PC-9 (cell line): ENCODE measurements at regions not wholly inside any gene's neighbourhood (a gene's known extent, or its start where the extent isn't known, plus 50 kb on each side); places are given as distances from the start of the nearest gene placed in this dataset.
A peak's percentile ranks its signal among the peaks of the same experiment; 100 is the strongest.

ENCODE experiments used
- BruUV-seq: library from RNA; stranded (reverse); fragments of 400-500 nt; replicated peaks from 2 replicates; lab custom pipeline; 2021; lab: Mats Ljungman, UMichigan
- CTCF ChIA-PET: fragments of 300-600 bp; sonication (Branson Sonifier 250); formaldehyde crosslinking; loops from one replicate; lab custom pipeline; 2022; ENCODE audit warnings: antibody characterized with exemption; lab: Charles Lee
- POLR2A ChIA-PET: fragments of 300-600 bp; sonication (Branson Sonifier 250); formaldehyde crosslinking; loops from one replicate; lab custom pipeline; 2022; ENCODE audit warnings: antibody characterized with exemption; ENCODE audit not compliant: unreplicated experiment; lab: Charles Lee
- DNase-seq, 2 experiments: peaks; one replicate each; pipeline versions ENCODE4 v3.0.0 to v3.0.0-alpha.2; 2015 to 2022; ENCODE audit warnings: mixed read lengths in 1 of 2
- H2AFZ ChIP-seq: fragments of 200-600 bp; sonication (generic); 2 replicates; pipeline ENCODE4 v1.8.1; 2017; ENCODE audit warnings: antibody characterized with exemption
- H3F3A ChIP-seq: fragments of 200-600 bp; sonication (generic); 2 replicates; pipeline ENCODE4 v1.8.1; 2017; ENCODE audit warnings: antibody characterized with exemption, mild to moderate bottlenecking, low read depth; ENCODE audit not compliant: insufficient read depth
- H3K27ac ChIP-seq: fragments of 200-600 bp; sonication (generic); 2 replicates; pipeline ENCODE4 v1.6.1; 2016; ENCODE audit warnings: mixed run types
- H3K27me3 ChIP-seq: fragments of 200-600 bp; sonication (generic); 2 replicates; pipeline ENCODE4 v1.6.1; 2016; ENCODE audit warnings: low read depth, mixed run types; ENCODE audit not compliant: insufficient read depth
- H3K36me3 ChIP-seq: fragments of 200-600 bp; sonication (generic); 2 replicates; pipeline ENCODE4 v1.6.1; 2016; ENCODE audit warnings: low read depth, mixed run types
- H3K4me1 ChIP-seq: fragments of 200-600 bp; sonication (generic); replicated peaks from 2 replicates; pipeline ENCODE4 v1.6.1; 2016; ENCODE audit warnings: mixed run types; ENCODE audit not compliant: insufficient read depth
- H3K4me2 ChIP-seq: fragments of 200-600 bp; sonication (generic); 2 replicates; pipeline ENCODE4 v1.6.1; 2017; ENCODE audit warnings: mixed run types
- H3K4me3 ChIP-seq: fragments of 200-600 bp; sonication (generic); 2 replicates; pipeline ENCODE4 v1.6.1; 2016; ENCODE audit warnings: mixed run types
- H3K79me2 ChIP-seq: fragments of 200-600 bp; sonication (generic); 2 replicates; pipeline ENCODE4 v1.6.1; 2017; ENCODE audit warnings: low read depth, mixed run types
- H3K9me2 ChIP-seq: fragments of 200-600 bp; sonication (generic); 2 replicates; pipeline ENCODE4 v1.8.1; 2017; ENCODE audit warnings: mild to moderate bottlenecking; ENCODE audit not compliant: insufficient read depth
- H3K9me3 ChIP-seq: fragments of 200-600 bp; sonication (generic); 2 replicates; pipeline ENCODE4 v1.8.1; 2016; ENCODE audit warnings: low read depth; ENCODE audit not compliant: insufficient read depth
- H4K20me1 ChIP-seq: fragments of 200-600 bp; sonication (generic); 2 replicates; pipeline ENCODE4 v1.8.1; 2017; ENCODE audit not compliant: insufficient read depth
- EZH2 ChIP-seq: fragments of 200-600 bp; sonication (generic); IDR thresholded peaks from 2 replicates; pipeline ENCODE4 v1.8.0; 2017; ENCODE audit warnings: antibody characterized with exemption, low read depth
- intact Hi-C: fragments of 100-400 bp; cut with micrococcal nuclease; formaldehyde crosslinking; loops from one replicate; pipeline ENCODE4 v1.10.0; 2022; ENCODE audit not compliant: unreplicated experiment
- TF ChIP-seq, protein P1 (sequence below): fragments of 200-600 bp; sonication (generic); conservative IDR thresholded peaks from 2 replicates; pipeline ENCODE4 v1.6.1; 2017; ENCODE audit warnings: mixed run types, antibody characterized with exemption, mild to moderate bottlenecking, moderate library complexity

DNA sequence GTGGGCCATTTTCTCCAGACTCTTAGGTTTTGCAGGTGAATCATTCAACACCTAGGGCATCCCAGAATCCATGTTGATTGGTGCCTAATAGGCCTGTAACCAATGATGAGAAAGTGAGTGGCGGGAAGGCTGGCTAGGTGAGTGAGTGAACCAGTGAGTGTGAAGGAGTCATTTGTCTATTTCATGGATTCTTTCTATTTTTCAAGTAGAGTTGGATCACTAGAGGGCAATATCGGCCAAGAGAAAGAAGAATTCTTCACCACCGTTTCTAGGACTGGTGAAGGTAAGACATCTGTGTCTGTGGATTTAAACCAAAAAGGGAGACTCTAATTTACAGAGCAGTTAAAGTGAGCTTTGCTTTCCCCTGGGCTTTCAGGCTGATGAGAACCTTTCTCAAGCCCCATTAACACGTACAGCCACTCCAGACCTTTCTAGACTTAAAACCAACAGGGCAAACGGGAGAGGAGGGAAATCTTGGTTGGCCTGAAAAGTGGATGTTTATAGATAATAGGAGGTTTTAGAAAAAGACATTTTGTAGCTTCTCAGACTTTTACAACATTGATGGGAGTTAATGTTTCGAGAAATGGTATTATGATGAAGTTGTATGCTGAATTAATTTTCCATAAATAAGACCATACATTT is 114.3 kb upstream of the IL12B start:
- intact Hi-C loops: loop anchor here (1.0 to 10.0 kb wide), 10 partner anchors 74 to 950 kb away; partner anchors contain the start of genes ADRA1B and IL12B
- no peak overlapping the region for H2AFZ ChIP-seq

DNA sequence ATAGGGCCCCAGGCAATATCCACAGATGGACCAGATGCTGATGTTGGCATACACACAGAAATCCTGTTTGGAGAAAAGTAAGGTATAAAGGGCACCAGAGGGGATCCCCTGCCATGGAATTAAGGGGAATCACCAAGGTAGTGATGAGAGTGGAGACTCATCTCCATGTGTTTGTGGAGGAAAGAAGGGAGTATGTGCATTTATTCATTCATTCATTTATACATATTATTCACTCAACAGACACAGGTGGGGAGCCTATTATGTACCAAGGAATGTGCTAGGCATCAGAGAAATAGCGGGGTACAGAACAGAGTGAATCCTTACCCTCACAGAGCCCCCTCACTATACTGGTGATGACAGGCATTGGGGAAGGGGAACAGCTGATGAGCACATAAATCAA is 116.8 kb upstream of the IL12B start:
- intact Hi-C loops: loop anchor here (10.0 kb wide), 1 partner anchor 948 kb away; no protein-coding TSS in a partner anchor
- DNase-seq: no peak
- Histone ChIP-seq H3K9me2 (no peaks in the 10 kb centered on the region), H4K20me1 (no peaks in the 10 kb centered on the region), H3K36me3 (no peaks in the 10 kb centered on the region), H3K79me2 (no peaks in the 10 kb centered on the region), H3K9me3 (no peaks in the 10 kb centered on the region), H3K27me3 (no peaks in the 10 kb centered on the region), H3F3A (peaks cover 8% of the 10 kb centered on the region), H3K27ac (no peak overlapping the region), H2AFZ (no peak overlapping the region), H3K4me1 (peaks cover 32% of the 10 kb centered on the region), H3K4me3 (no peak overlapping the region), H3K4me2 (no peak overlapping the region)
- ChIA-PET CTCF (no interaction called here), POLR2A (no interaction called here)
- no TSS peak for BruUV-seq
- TF ChIP-seq EZH2: no peak
- TF ChIP-seq, protein P1, sequence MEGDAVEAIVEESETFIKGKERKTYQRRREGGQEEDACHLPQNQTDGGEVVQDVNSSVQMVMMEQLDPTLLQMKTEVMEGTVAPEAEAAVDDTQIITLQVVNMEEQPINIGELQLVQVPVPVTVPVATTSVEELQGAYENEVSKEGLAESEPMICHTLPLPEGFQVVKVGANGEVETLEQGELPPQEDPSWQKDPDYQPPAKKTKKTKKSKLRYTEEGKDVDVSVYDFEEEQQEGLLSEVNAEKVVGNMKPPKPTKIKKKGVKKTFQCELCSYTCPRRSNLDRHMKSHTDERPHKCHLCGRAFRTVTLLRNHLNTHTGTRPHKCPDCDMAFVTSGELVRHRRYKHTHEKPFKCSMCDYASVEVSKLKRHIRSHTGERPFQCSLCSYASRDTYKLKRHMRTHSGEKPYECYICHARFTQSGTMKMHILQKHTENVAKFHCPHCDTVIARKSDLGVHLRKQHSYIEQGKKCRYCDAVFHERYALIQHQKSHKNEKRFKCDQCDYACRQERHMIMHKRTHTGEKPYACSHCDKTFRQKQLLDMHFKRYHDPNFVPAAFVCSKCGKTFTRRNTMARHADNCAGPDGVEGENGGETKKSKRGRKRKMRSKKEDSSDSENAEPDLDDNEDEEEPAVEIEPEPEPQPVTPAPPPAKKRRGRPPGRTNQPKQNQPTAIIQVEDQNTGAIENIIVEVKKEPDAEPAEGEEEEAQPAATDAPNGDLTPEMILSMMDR: no peak

More for the DNA sequence above, 114.3 kb upstream of the IL12B start:
- H3K4me2 ChIP-seq: no peak overlapping the region
- H3K9me3 ChIP-seq: no peaks in the 10 kb centered on the region
- CTCF ChIA-PET: interaction anchor here (0.6 to 2.5 kb wide), 8 partner anchors 115 to 1643 kb away, joined by 3 to 15 read pairs (median 4); no protein-coding TSS in a partner anchor
- no peak overlapping the region for H3K27ac ChIP-seq
- H3F3A ChIP-seq: no peaks in the 10 kb centered on the region; the same call in 1 of the 2 replicates
- H3K36me3 ChIP-seq: no peaks in the 10 kb centered on the region
- H4K20me1 ChIP-seq: no peaks in the 10 kb centered on the region
- H3K4me3 ChIP-seq: no peak overlapping the region
- peaks cover 9% of the 10 kb centered on the region for H3K4me1 ChIP-seq
- BruUV-seq: no TSS peak
- no peaks in the 10 kb centered on the region for H3K9me2 ChIP-seq
- peak; percentile 38 to 65 for DNase-seq
- POLR2A ChIA-PET: no interaction called here
- H3K27me3 ChIP-seq: no peaks in the 10 kb centered on the region
- TF ChIP-seq EZH2: no peak
- TF ChIP-seq, protein P1: peak; percentile 74
- no peaks in the 10 kb centered on the region for H3K79me2 ChIP-seq

DNA sequence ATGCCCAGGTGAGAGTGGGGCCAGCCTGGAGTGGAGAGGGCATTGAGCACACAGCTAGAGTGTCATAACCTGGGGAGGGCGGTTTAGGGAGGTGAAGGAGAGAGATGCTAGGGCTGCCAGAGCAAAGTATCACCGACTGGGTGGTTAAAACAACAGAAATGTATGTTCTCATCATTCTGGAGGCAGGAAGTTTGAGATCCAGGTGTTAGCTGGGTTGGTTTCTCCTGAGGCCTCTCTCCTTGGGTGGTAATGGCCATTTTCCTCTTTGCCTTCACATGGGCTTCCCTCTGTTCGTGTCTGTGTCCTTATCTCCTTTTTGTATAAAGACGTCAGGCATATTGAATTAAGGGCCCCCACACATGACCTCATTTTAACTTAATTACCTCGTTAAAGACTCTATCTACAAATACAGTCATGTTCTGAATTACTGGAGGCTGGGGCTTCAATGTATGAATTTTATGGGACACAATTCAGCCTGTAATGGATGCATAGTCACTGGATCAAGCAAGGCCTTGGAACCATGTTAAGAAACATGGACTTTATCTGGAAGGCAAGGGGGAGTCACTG is 118.6 kb upstream of the IL12B start:
- Histone ChIP-seq H3K79me2 (no peaks in the 10 kb centered on the region), H3K4me2 (no peak overlapping the region), H3F3A (peaks cover 8% of the 10 kb centered on the region), H3K4me1 (peaks cover 32% of the 10 kb centered on the region), H2AFZ (no peak overlapping the region), H3K4me3 (no peak overlapping the region), H3K27ac (no peak overlapping the region), H3K9me3 (no peaks in the 10 kb centered on the region), H3K9me2 (no peaks in the 10 kb centered on the region), H3K36me3 (no peaks in the 10 kb centered on the region), H3K27me3 (no peaks in the 10 kb centered on the region), H4K20me1 (no peaks in the 10 kb centered on the region)
- ChIA-PET POLR2A (no interaction called here), CTCF (no interaction called here)
- no peak for DNase-seq
- TF ChIP-seq, protein P1: no peak
- no peak for TF ChIP-seq EZH2
- intact Hi-C loops: loop anchor here (10.0 kb wide), 1 partner anchor 946 kb away; no protein-coding TSS in a partner anchor
- no TSS peak for BruUV-seq
